ENCODE measurements at regions not wholly inside any gene's neighbourhood (a gene's known extent, or its start where the extent isn't known, plus 50 kb on each side); places are given as distances from the start of the nearest gene placed in this dataset.

DNA sequence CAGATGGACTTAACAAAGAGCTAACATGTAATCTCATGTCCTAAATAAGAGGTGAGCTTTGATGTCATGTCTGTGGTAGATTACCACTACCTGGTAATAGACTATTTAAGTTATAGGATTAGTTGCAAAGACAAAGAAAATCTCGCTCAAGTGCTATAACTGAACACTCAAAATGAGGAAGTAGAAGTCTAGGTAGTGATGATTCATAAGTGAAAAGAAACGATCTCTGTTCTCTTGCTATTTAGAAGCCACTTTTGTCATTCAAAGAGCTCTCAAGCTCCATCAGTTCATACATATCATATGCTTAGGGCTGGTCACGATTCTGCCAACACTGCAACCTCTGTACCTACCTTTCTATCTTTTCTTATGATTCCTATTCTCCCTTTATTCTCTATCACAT lies 110.9 kb downstream of the EDEM1 start:
- no peak for DNase-seq (ENCODE audit: low read depth in 1 of 2, low spot score in 1 of 2)
- POLR2A ChIA-PET, result no interaction called here

DNA sequence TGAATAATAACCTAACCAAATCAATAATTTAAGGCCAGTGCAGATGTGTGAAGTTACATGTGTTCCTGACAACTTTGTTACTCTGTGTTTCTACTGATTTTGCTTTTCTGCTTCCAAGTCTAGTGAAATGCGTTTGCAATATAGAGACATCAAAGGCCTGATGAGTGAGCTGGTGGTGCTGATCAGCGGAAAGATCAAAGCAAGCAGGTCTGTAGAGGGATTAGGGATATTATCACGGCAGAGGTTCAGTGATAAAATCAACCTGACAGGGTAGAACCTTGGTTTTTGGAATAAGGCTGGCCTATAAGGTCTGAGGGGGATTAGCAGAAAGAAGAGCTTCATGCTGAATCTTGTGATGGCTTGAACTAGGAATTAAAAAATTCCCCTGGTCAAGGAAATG lies 111.7 kb downstream of the EDEM1 start:
- H3K4me1 ChIP-seq, result no peaks in the 10 kb centered on the region
- H3K4me2 ChIP-seq, result no peak overlapping the region
- FAIRE-seq, result no peak
- DNase-seq (ENCODE audit: low read depth in 1 of 2, low spot score in 1 of 2), result no peak
- no peaks in the 10 kb centered on the region for H3K9me3 ChIP-seq
- H3K4me3 ChIP-seq, result no peak overlapping the region
- WGBS (ENCODE audit: missing lambda C conversion rate), result 56% methylated on average over 3 of the region's 3 CpGs
- no peak for ATAC-seq
- no peak for TF ChIP-seq EHF (CRISPR knock-in tag; IDR thresholded peaks at IDR 0.05)
- no peak for TF ChIP-seq CBX2 (IDR thresholded peaks at IDR 0.05; ENCODE audit: borderline replicate concordance, low read depth)
- TF ChIP-seq MAFK (IDR thresholded peaks at IDR 0.05; ENCODE audit: partially characterized antibody), result no peak
- no peak for TF ChIP-seq TP53 (CRISPR knock-in tag; IDR thresholded peaks at IDR 0.05)
- no peak for TF ChIP-seq FOSB (CRISPR knock-in tag; IDR thresholded peaks at IDR 0.05)
- CTCF ChIA-PET, result interaction anchor here (1.2 kb wide), 1 partner anchor 72 kb away, joined by 3 read pairs; no protein-coding TSS in a partner anchor
- POLR2A ChIA-PET, result no interaction called here
- no peak overlapping the region for H3K27ac ChIP-seq

More for the DNA sequence above, 110.9 kb downstream of the EDEM1 start:
- no peak overlapping the region for H3K4me3 ChIP-seq
- CTCF ChIA-PET, result interaction anchor here (1.2 kb wide), 1 partner anchor 71 kb away, joined by 3 read pairs; no protein-coding TSS in a partner anchor
- no peak overlapping the region for H3K4me2 ChIP-seq
- H3K4me1 ChIP-seq, result no peaks in the 10 kb centered on the region
- TF ChIP-seq HDAC2 (IDR thresholded peaks at IDR 0.05) (no peak), RFX5 (IDR thresholded peaks at IDR 0.05) (no peak), RARB (CRISPR knock-in tag; IDR thresholded peaks at IDR 0.05) (no peak)
- no peaks in the 10 kb centered on the region for H3K9me3 ChIP-seq
- 15% methylated on average over 3 of the region's 3 CpGs for WGBS (ENCODE audit: missing lambda C conversion rate)
- ATAC-seq (no peak), FAIRE-seq (no peak)
- H3K27ac ChIP-seq, result no peak overlapping the region

GRCh38 chr3:5300638-5301037 lies 113.1 kb downstream of the EDEM1 start:
- ATAC-seq (no peak), FAIRE-seq (no peak), DNase-seq (ENCODE audit: low read depth in 1 of 2, low spot score in 1 of 2) (no peak)
- Histone ChIP-seq H3K4me1 (peaks cover 1% of the 10 kb centered on the region; the same call in 1 of the 3 replicates), H3K4me3 (no peak overlapping the region), H3K4me2 (no peak overlapping the region), H3K27ac (no peak overlapping the region), H3K9me3 (no peaks in the 10 kb centered on the region)
- 77% methylated on average over 4 of the region's 4 CpGs for WGBS (ENCODE audit: missing lambda C conversion rate)
- ChIA-PET CTCF (no interaction called here), POLR2A (no interaction called here)
- TF ChIP-seq, protein P1, sequence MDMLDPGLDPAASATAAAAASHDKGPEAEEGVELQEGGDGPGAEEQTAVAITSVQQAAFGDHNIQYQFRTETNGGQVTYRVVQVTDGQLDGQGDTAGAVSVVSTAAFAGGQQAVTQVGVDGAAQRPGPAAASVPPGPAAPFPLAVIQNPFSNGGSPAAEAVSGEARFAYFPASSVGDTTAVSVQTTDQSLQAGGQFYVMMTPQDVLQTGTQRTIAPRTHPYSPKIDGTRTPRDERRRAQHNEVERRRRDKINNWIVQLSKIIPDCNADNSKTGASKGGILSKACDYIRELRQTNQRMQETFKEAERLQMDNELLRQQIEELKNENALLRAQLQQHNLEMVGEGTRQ (IDR thresholded peaks at IDR 0.05), result no peak
- TF ChIP-seq RAD21 (conservative IDR thresholded peaks at IDR 0.05 in 1 of 2, IDR thresholded peaks at IDR 0.05 in 1 of 2) (no peak), HOXB5 (CRISPR knock-in tag; IDR thresholded peaks at IDR 0.05) (no peak), ESRRA (IDR thresholded peaks at IDR 0.05; ENCODE audit: borderline replicate concordance, low read length) (no peak), ZNF302 (CRISPR knock-in tag; IDR thresholded peaks at IDR 0.05) (no peak), NFE2L2 (conservative IDR thresholded peaks at IDR 0.05; ENCODE audit: low read length) (no peak)

DNA sequence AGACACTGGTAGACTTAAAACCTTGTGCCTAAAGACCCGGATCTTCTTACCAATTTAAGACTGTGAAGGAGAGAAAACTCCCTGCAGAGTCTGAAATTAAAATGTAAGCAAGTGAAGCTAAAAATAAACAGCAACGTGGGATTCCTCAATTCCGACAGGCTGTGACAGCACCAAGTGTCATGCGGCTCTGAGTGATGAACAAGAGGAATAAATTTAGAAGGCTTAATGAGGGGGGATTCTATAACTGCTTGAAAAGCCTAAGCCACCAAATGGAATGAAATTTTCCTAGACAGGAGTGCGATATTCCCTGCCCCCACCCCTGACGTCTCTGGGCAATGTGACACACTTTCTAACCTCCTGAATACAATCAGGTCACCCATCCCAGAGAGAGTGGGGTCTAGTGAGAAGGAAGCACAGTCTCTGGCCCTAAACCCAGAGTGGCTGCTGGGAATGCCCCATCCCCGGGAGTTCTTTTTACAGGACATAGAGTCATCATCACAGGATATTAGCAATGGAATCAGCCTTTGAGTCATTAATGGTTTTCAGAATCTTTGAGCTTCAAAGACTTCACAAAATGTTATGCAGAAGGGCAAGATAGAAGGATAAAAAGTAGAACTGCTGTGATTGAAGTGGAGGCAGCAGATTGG lies 114.3 kb downstream of the EDEM1 start:
- H3K4me2 ChIP-seq, result no peak overlapping the region
- no peak overlapping the region for H3K27ac ChIP-seq
- H3K4me1 ChIP-seq, result peaks cover 5% of the 10 kb centered on the region; the same call in 1 of the 3 replicates
- WGBS (ENCODE audit: missing lambda C conversion rate), result 54% methylated on average over 7 of the region's 7 CpGs
- TF ChIP-seq GATA3 (IDR thresholded peaks at IDR 0.05; ENCODE audit: borderline replicate concordance) (no peak), FOSB (CRISPR knock-in tag; IDR thresholded peaks at IDR 0.05) (no peak), MAX (IDR thresholded peaks at IDR 0.05) (no peak), JUN (IDR thresholded peaks at IDR 0.05) (no peak), KDM1A (IDR thresholded peaks at IDR 0.05; ENCODE audit: low read depth) (no peak), NPAS2 (CRISPR knock-in tag; IDR thresholded peaks at IDR 0.05; ENCODE audit: borderline replicate concordance) (no peak), HEYL (CRISPR knock-in tag; IDR thresholded peaks at IDR 0.05) (no peak), SMC3 (IDR thresholded peaks at IDR 0.05) (no peak), RCOR1 (IDR thresholded peaks at IDR 0.05; ENCODE audit: low read depth, low read length) (no peak), TFCP2L1 (CRISPR knock-in tag; IDR thresholded peaks at IDR 0.05) (no peak), FOXS1 (CRISPR knock-in tag; IDR thresholded peaks at IDR 0.05) (no peak), CEBPB (IDR thresholded peaks at IDR 0.05) (no peak), ZC3H11A (IDR thresholded peaks at IDR 0.05) (no peak), E2F6 (IDR thresholded peaks at IDR 0.05; ENCODE audit: borderline replicate concordance, low read depth) (no peak)
- TF ChIP-seq, protein P1 (IDR thresholded peaks at IDR 0.05), result no peak
- TF ChIP-seq, protein P2, sequence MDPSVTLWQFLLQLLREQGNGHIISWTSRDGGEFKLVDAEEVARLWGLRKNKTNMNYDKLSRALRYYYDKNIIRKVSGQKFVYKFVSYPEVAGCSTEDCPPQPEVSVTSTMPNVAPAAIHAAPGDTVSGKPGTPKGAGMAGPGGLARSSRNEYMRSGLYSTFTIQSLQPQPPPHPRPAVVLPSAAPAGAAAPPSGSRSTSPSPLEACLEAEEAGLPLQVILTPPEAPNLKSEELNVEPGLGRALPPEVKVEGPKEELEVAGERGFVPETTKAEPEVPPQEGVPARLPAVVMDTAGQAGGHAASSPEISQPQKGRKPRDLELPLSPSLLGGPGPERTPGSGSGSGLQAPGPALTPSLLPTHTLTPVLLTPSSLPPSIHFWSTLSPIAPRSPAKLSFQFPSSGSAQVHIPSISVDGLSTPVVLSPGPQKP (IDR thresholded peaks at IDR 0.05; ENCODE audit: low read depth, low read length), result no peak
- ChIA-PET POLR2A (no interaction called here), CTCF (no interaction called here)
- no peaks in the 10 kb centered on the region for H3K9me3 ChIP-seq
- H3K4me3 ChIP-seq, result no peak overlapping the region
- FAIRE-seq, result no peak
- no peak for ATAC-seq
- DNase-seq (ENCODE audit: low read depth in 1 of 2, low spot score in 1 of 2), result no peak

Data from A549 (cell line).